Erythroblast (primary cell): ENCODE measurements at regions not wholly inside any gene's neighbourhood (a gene's known extent, or its start where the extent isn't known, plus 50 kb on each side); places are given as distances from the start of the nearest gene placed in this dataset.
"Not testable (repeated sequence)": the region's sequence is repeated elsewhere in the genome, so short reads cannot be mapped to it uniquely, and the experiment has no call there.

Source experiments
- DNase-seq, 2 experiments: peaks; one replicate each; lab custom pipeline; 2025; lab: John Stamatoyannopoulos, UW
- GATA1 ChIP-seq: IDR thresholded peaks from 2 replicates; pipeline ENCODE4 v1.6.1; 2011; ENCODE audit warnings: low read depth, mild to moderate bottlenecking, control low read depth, low read length, moderate library complexity
- POLR2A ChIP-seq: IDR thresholded peaks from 2 replicates; pipeline ENCODE4 v1.6.1; 2011; ENCODE audit warnings: mild to moderate bottlenecking, low read length

DNA sequence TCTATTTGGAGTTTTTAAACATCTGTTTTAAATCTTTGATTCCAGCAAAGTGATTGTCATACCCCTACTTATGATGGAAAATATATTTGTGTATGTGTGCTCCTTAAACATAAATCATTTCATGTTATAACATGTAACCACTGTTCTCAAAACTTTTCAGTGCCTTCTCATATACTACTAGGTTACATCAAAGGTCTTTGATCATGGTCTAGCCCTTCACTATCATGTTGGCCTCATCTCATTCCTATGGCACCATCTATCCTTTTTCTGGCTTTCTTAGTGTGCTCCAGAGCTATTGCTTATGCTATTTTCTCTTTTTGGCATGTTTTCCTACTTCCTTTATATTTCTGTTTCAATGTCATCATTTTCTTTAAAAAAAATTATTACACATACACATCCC, 367.9 kb upstream of the SLC39A10 start:
- no peak for TF ChIP-seq POLR2A
- TF ChIP-seq GATA1: no peak
- no peak for DNase-seq

DNA sequence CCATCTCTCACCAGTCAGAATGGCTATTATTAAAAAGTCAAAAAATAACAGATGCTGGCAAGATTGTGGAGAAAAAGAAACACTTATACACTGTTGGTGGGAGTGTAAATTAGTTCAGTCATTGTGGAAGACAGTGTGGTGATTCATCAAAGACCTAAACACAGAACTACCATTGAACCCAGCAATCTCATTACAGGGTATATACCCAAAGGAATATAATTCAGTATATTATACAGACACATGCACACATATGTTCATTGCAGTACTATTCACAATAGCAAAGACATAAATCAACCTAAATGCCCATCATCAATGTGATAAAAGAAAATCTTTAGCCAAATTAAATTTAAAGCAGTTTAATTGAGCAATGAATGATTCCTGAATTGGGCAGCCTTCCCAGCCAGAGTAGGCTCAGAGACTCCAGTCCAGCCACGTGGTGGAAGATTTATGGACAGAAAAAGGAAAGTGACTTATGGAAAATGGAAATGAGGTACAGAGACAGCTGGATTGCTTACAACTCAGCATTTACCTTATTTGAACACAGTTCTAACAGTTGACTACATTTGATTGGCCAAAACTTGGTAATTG, 377.1 kb upstream of the SLC39A10 start:
- no peak for DNase-seq
- TF ChIP-seq GATA1 (no peak), POLR2A (no peak)

DNA sequence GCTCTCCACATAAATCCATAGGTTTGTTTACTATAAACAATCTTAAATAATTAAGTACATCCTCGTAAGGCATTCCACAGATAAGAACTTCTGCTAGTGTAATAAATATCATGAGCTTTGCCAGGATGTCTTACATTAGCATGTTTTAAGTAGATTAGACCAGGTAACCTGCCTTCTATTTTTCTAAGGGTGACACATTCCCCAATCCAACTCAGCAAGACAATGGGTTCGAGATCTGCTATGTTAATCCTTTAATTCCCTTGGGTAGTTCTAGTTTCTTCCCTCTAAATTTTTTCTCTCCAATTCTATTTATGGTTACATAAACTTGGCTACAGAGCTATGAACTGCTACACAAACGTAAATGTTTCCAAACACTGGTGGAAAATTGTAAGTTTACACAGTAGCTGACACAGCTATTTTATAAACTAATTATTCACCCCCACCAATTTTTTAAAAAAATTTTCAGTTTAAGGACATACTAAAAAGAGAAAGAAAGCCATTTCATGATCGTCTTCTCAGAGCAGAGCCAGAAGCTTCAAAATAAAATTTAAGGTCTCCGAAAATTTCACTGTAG, 386.5 kb upstream of the SLC39A10 start:
- no peak for DNase-seq
- TF ChIP-seq POLR2A (no peak), GATA1 (no peak)

DNA sequence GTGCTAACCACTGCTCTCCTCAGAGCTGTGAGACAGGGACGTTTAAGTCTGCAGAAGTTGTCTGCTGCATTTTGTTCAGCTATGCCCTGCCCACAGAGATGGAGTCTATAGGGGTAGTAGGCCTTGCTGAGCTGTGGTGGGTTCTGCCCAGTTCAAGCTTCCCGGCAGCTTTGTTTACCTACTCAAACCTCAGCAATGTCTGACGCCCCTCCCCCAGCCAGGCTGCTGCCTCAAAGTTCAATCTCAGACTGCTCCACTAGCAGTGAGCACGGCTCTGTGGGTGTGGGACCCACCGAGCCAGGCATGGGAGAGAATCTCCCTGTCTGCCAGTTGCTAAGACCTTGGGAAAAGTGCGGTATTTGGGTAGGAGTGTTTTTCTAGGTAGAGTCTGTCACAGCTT, 387.8 kb upstream of the SLC39A10 start:
- TF ChIP-seq GATA1 (no peak), POLR2A (no peak)
- no peak for DNase-seq

DNA sequence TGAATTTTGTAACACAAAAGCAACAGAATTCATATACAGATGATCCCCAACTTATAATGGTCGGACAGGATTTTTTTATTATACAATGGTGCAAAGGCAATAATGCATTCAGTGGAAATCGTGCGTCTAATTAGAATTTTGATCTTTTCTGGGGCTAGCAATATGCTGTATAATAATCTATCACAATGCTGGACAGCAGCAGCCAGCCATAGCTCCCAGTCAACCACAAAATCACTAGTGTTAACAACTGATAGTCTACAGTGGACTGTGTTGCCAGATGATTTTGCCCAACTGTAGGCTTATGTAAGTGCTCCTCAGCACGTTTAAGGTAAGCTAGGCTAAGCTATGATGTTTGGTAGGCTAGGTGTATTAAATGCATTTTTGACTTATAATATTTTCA, 399.0 kb upstream of the SLC39A10 start:
- no peak for DNase-seq
- no peak for TF ChIP-seq POLR2A
- no peak for TF ChIP-seq GATA1

DNA sequence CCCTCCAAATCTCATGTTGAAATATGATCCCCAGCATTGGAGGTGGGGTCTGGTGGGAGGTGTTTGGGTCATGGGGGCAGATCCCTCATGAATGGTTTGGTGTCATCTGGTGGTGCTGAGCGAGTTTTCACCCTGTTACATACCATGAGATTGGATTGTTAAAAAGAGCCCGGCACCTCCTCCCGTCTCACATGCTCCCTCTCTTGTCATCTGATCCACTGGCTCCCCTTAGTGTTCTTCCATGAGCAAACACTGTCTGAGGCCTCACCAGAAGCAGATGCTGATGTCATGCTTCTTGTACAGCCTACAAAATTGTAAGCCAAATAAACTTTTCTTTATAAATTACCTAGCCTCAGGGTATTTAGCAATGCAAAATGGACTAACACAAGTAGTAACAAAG, 405.0 kb upstream of the SLC39A10 start:
- no peak for DNase-seq
- TF ChIP-seq POLR2A (no peak), GATA1 (no peak)

DNA sequence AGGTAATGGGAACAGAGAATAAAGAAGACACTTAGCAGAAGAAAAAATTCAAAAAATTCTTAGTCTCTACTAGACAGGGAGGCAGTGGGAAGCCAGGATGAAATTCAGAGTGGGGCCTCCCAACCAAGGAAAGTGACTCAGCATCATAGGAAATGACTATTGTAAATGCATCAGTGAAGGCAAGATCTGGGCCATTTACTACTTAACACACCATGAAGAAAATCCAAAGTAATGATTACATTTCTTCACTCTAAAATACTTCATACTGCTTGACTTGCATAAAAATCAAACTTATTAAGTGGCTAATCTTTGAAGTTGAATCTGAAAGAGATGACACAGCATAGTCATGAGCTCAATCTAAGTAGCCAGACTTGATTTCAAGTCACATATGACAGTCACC, 405.8 kb upstream of the SLC39A10 start:
- no peak for DNase-seq
- TF ChIP-seq GATA1: no peak

DNA sequence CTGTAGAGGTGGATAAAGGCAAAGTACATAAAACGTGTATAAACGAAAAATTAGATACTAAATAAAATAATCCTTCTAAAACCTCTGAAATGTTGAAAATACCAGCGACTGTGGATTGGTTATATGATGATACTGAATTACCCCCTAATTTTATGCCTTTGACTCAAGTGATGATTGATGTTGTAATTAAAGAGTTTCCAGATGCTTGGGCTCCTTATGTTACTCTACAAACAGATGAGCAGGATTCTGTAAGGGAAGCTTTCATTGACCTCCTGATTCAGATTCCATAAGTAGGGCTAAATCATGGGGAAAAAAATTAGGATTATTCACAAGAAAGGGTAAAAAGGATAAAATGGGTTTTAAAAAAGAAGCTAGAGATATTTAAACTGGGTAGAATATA, 418.2 kb upstream of the SLC39A10 start:
- TF ChIP-seq POLR2A: no peak
- TF ChIP-seq GATA1: no peak
- DNase-seq: no peak

DNA sequence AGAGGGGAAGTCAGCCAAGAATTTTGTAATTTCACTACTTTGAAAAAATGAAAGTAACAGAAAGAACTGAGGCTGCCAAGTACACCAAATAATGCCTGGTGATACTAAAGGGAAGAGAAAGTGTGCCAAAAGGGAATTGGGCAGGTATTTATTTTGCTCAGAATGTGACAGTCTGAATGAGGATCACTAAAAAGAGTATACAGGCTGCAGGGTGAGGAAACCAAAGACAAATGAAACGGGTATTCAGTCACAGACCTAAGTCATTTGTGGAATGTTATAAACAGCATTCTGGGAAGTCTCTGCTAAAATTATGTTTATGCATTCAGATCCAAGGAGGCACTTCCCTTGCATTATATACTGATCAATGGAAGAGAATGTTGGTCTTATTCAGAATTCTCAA, 418.6 kb upstream of the SLC39A10 start:
- TF ChIP-seq POLR2A (no peak), GATA1 (no peak)
- no peak for DNase-seq

DNA sequence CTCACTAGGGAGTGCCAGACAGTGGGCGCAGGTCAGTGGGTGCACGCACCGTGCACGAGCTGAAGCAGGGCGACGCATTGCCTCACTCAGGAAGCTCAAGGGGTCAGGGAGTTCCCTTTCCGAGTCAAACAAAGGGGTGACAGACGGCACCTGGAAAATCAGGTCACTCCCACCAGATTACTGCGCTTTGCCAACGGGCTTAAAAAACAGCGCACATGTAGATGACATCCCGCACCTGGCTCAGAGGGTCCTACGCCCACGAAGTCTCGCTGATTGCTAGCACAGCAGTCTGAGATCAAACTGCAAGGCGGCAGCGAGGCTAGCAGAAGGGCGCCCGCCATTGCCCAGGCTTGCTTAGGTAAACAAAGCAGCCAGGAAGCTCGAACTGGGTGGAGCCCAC, 428.5 kb upstream of the SLC39A10 start:
- not testable (repeated sequence) for DNase-seq

DNA sequence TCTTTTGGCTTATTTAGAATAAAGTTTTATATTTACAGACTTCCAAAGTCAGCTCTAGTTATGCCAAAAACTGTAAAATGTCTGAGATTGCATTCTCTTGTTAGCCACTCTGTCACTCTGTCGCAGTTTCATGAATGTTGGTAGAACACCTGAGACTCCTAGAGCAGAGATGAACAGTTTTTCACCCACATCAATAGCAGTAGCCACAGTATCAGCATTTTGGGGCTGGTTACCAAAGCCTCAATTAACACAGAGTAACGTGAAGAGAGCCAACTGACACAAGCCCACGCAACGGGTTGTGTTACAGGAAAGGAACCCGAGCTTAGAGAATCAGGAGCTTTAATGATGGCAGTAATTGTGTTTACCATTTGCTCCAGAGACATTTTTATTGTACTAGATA, 443.0 kb upstream of the SLC39A10 start:
- TF ChIP-seq GATA1 (no peak), POLR2A (no peak)
- DNase-seq: no peak

DNA sequence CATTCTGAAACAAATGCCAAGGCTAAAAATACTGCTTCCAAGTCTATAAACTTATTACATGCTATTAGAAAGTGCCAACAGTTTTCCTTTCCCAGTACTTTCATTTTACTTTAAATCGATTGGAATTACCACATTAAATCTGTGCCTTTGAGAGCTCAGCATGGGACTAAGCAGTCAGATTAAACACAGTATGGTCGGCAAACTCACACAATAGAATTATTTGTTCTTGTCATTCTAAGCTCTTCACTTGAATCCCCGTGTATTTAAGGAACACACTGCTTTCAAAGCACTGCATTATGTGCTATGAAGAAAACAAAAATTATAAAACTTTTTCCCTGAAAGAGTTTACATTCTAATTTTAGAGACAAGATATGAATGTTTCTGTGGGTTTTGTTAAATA, 444.4 kb upstream of the SLC39A10 start:
- DNase-seq: no peak
- no peak for TF ChIP-seq POLR2A
- TF ChIP-seq GATA1: no peak

DNA sequence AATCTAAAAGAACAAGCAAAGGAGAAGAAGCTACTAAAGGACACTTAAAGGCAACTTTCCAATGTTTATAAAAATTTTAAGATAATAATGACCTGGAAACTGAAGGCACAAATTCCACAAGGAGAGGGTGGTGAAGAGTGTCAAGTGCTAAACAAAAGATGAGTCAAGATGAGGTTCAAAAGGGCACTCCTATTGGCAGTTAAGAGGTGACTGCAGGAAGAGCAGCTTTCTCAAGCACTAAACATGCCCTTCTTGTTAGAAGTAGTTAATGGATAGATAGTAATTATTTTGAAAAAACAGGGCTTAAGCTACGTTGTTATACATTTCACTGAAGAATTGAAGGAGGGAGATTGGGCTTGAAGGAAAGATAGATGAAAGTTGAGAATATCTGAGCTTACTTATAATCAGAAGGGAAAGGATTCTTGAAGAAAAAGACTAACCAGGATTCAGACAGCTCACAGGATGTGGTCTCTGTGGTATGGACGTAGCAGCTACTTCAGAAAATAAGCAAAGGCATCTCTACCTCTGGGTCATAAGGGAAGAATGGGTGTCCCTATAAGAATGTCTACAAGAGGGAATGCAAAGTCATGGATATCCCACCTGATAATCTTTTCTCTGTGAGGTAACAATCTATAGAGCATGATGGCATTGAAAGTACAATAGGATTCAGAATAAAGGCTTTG, 454.7 kb upstream of the SLC39A10 start:
- TF ChIP-seq POLR2A (no peak), GATA1 (no peak)
- no peak for DNase-seq

DNA sequence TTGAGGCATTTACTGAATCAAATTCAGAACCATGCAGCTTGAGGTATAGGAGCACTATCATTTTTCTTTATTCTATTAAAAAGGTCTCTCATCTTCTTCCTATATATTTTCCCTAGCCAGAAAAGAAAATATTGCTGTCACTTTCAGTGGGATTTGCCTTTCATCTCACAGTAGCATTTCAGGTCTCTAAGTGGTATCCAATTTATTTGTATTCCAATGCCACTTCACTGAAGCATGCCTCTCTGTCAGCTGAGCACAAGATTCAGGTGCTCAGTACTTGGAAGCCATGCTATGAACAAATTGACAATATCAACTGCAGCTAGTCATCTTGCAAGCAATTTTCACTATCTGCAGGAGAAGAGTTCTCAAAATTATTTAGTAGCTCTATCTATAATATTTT, 457.2 kb upstream of the SLC39A10 start:
- TF ChIP-seq GATA1 (no peak), POLR2A (no peak)
- DNase-seq: no peak
